ENCODE measurements at regions not wholly inside any gene's neighbourhood (a gene's known extent, or its start where the extent isn't known, plus 50 kb on each side); places are given as distances from the start of the nearest gene placed in this dataset.

DNA sequence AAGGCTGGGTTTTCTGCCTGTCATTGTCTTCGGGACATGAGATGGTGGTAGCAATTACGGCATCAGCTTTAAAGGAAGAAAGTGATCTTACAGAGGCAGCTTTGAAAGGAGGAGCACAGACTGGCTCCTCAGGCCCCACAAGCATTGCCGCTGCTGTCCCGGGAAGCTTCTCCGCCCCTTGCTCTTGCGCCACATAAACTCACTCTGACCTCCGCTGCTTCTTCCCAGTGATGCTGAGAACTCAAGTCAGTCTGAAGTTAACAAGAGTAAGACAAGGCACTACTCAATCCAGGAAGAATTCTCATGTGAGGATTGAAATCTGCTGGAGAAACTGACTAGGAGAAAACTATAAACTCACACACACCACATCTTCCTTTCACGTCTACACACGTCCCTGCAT is 112.4 kb upstream of the RIOK3 start:
- ATAC-seq: no peak
- DNase-seq: no peak
- intact Hi-C loops (cut with DNase I, micrococcal nuclease): no loop called here

DNA sequence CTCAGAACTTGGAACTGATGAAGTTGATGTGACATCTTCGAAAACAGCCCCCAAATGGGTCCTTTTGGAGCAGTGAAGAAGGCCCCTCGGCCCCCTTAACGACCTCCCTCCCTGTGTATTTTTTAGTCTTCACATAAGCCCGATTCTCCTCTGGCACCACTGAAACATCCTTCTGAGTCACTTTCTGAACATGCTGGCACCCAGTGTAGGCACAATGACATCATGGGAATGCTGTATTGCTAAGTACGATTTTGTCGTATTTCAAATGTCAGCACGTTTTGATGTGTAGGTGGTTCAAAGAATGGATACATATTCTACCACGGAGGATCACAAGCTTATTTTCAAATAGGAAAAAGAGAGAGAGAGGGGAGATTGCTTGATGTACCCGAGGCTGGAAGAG is 111.7 kb upstream of the RIOK3 start:
- ATAC-seq (no peak), DNase-seq (no peak)
- intact Hi-C loops (cut with DNase I, micrococcal nuclease): no loop called here

DNA sequence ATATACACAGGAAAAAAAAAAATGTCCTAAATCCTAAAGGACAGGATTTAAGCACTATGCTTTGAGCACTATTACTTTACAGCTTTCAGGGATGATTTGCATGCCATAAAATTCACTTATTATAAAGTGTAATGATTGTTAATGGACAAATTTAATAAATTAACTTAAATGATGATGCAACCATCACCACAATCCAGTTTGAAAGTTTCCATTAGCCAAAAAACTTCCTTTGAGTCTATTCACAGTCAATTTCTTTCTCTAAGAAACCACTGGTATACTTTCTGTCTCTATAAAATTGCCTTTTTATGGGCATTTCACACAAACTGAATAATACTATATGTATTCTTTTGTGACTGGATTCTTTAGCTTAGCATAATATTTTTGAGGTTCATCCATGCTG is 111.1 kb upstream of the RIOK3 start:
- ATAC-seq (no peak), DNase-seq (no peak)
- intact Hi-C loops (cut with DNase I, micrococcal nuclease): no loop called here

DNA sequence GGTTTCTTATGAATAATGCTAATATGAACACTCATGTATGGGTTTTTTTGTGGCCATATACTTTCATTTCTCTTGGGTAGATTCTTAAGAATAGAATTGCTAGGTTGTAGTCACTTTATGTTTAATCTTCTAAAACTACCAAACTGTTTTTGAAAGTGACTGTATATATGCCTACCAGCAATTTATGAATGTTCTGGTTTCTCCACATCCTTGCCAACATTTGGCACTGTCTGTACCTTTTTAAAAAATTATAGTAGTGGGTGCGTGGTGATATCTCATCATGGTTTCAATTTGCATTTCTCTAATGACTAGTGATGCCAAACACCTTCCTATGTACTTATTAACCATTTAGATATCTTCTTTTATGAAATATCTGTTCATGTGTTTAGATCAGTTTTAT is 110.6 kb upstream of the RIOK3 start:
- no peak for DNase-seq
- intact Hi-C loops (cut with DNase I, micrococcal nuclease): no loop called here
- no peak for ATAC-seq

DNA sequence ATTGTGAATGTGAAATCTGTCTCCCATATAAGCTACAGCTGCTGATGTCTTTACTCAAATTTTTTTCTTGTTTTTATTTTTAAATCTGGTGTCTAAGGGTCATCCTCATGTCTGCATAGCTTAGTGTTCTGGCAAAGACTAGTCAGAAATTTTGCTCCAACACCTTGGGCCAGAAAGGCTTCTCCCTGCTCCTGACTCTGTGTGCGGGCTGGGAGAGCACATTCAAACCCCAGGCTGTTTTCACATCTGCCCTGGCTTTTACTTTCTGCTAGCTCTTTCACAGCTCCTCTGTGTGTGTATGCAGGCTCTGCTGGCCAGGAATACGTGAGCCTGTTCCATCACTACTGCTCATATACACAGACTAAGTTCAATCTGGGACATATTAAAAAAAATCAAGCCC is 102.9 kb upstream of the RIOK3 start:
- ATAC-seq: no peak
- intact Hi-C loops (cut with DNase I, micrococcal nuclease): no loop called here
- no peak for DNase-seq

DNA sequence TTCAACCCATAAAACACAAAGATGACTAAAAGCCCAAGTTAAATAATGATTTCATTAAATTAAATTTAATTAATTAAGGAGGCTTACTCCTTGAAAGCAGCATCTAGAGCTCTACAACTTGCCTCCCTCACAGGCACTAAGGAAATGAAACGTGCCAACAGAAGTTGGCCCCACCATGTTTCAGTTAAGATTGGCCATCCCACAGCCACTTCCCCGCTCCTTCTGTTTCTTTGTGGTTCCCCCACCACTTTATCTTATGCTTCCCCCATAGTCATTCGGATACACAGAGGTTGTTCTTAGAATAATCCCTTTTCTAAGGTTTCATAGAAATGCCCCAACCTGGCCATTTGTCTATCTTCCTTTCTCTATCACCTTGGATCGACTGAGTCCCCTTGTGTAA is 101.6 kb upstream of the RIOK3 start:
- DNase-seq (no peak), ATAC-seq (no peak)
- intact Hi-C loops (cut with DNase I, micrococcal nuclease): no loop called here

DNA sequence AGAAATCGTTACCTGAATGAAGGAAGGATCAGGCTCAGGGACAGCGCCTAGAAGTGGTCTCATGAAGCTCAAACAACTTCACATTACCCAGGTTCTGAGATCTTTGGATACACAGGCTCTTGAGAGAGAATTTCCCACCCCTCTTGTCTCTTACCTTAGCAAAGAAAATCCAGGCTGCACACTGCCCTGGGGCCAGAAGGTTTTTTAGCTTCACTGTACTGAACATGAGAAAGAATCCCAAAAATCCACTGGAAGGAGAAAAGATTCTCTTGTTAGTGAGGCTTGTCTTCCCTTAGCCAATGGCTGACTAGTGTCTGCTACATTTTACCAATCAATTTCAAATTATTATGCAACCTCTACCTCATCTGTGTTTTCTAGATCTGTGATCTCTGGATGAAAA is 101.0 kb upstream of the RIOK3 start:
- ATAC-seq: no peak
- DNase-seq: no peak
- intact Hi-C loops (cut with DNase I, micrococcal nuclease): no loop called here

DNA sequence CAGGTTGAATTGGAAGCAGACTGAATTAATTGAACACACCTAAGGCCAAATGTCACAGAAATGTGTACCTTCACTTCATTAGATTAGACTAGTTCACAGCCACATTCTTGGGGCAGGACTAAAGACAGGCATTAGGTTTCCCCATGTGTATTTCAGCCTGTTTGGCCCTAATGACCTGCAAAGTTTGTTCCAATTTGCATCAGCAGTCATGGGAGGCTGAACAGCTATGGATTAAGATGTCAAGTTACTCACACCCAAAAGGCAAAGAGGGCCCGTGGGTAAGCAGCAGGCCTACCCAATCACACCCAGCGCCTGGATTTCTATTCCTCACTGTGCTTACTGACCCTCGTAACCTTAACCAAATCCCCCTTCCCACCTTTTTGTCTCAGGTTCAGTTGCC is 99.6 kb upstream of the RIOK3 start:
- ATAC-seq (no peak), DNase-seq (no peak)

DNA sequence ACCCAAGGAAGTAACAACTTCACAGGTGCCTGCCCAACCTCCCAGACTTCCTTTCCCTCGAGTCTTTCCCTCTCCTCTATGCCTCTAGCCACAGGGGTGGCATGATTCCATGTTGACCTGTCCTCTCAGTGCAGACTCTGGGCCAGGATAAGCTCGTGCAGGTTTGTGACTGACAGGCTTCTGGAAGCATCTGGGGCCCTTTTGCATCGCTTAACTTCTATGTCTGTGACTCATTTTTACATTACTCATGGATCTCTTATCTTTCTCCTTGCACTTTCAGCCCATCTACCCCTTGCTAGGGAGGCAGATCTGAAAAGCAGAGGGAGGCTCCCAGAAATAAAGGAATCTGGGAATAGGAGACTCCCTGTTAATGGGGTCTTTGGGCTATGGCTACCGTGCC is 98.5 kb upstream of the RIOK3 start:
- DNase-seq (no peak), ATAC-seq (no peak)
- intact Hi-C loops (cut with DNase I, micrococcal nuclease): no loop called here

More for the DNA sequence above, 99.6 kb upstream of the RIOK3 start:
- intact Hi-C loops (cut with DNase I, micrococcal nuclease): no loop called here

DNA sequence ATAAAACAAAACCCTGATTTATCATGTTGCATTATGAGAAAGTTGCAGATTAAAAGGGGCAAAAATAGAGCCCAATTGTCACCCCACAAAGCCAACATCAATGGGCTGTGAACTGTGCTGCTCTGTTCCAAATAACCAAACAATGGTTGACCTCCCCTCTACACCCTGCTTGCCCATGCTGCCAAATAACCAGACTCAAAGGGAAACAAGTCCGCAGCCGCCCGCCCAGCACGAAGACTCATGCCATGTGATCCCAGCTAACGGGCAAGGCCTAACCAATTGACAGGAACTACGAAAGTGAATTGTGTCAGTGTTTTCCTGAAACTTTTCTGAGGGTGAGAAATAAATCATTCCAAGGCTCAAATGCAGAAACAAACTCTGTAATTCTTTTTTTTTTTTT is 97.9 kb upstream of the RIOK3 start:
- intact Hi-C loops (cut with DNase I, micrococcal nuclease): no loop called here
- ATAC-seq (no peak), DNase-seq (no peak)

DNA sequence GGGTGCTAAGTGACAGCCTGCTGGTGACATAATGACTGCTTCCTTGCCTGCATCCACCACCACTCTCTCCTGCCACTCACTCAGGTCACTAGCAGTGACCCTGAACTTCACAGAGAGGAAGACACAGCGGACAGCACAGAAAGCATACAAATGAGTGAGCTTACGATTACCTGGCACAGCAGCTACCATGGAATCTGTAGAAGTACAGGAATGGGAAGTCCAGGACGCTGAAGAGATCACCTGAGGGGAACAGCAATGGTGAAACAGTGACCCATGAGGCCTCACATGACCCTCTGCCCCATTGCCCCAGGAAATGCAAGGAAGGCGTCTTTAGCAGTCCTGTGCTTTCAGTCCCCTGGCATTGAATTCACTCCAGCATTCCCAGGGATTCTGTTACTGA is 96.7 kb upstream of the RIOK3 start:
- DNase-seq: no peak
- intact Hi-C loops (cut with DNase I, micrococcal nuclease): no loop called here
- ATAC-seq: no peak

DNA sequence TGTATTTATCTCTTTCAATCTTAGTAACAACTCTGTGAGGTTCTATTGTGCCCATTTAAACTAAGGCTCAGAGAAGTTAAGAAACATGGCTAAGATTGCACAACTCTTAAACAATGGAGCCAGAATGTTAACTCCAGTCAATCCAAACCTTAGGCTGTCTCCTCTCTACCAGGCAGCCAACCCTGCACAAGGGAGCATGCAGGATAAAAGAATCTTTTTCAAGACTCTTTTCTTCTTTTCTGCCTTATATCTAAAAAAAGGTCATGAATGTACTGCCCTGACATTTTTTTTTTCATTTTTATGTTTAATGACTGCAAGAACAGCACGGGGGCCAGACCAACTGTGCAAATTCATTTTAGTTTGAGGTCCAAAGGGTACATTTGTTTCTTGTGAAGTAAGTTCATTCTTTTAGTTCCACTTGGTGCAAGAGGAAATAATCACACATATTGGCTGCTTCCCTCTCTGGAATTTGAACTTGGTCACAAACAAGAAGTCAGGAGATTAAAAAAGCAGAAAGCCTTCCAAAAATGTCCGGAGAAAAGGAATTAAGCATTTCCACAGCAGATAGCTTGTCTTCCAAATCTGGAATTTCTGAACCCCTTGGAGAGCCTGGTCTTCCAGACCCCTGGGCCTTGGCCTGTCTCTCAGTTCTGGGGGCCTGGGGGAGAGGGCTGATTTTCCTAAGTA is 96.0 kb upstream of the RIOK3 start:
- DNase-seq: no peak

DNA sequence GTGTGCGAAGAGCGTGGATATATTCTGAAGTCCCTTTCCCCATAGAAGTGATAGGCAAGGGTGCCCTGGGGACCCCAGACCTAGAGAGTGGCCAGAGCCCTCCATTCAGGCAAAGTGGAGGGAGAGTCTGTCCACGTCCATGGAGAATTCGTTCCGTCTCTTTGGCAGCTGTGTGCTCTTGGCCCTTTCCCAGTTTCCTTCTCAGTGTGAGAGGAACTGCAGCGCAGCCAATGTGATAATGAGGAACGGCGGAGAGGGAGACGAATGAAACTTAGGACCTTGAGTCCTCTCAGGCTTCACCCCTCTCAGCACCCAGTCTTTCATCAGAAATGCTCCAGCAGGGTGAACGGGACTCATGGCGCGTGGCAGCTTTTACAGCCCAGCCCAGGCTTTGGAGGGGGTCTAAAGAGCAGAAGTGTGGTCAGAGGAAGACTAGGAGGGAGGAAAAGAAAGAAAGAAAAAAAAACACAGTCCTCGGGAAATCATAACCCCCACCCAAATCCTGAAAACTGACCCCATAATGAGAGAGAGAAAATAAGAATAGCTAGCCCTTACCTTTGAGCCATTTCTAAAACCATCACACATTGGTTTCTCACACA is 95.0 kb upstream of the RIOK3 start:
- intact Hi-C loops (cut with DNase I, micrococcal nuclease): no loop called here

More for the DNA sequence above, 96.0 kb upstream of the RIOK3 start:
- intact Hi-C loops (cut with DNase I, micrococcal nuclease): no loop called here
- ATAC-seq: peak; percentile 49

DNA sequence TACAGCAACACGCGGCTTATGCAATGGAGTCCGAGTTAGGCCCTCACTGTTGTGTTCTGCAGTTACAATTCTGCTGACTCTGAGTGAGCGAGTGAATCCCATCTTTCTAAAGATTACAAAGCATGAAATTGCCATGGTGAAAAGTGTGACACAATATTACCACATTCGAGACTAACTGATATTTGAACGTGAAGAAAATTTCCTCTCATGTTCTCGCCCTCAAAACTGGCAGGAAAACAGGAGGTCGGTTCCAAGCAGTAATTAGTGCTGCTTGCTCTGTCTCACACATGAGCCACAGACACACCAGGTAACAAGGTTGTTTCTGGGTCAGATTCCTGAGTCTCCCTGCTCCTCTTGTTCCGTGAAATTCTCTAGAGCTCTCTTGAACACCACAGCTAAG is 93.7 kb upstream of the RIOK3 start:
- intact Hi-C loops (cut with DNase I, micrococcal nuclease): no loop called here
- DNase-seq: no peak
- no peak for ATAC-seq

More for the DNA sequence above, 95.0 kb upstream of the RIOK3 start:
- ATAC-seq (peak; percentile 54), DNase-seq (peak; percentile 38 to 46)

DNA sequence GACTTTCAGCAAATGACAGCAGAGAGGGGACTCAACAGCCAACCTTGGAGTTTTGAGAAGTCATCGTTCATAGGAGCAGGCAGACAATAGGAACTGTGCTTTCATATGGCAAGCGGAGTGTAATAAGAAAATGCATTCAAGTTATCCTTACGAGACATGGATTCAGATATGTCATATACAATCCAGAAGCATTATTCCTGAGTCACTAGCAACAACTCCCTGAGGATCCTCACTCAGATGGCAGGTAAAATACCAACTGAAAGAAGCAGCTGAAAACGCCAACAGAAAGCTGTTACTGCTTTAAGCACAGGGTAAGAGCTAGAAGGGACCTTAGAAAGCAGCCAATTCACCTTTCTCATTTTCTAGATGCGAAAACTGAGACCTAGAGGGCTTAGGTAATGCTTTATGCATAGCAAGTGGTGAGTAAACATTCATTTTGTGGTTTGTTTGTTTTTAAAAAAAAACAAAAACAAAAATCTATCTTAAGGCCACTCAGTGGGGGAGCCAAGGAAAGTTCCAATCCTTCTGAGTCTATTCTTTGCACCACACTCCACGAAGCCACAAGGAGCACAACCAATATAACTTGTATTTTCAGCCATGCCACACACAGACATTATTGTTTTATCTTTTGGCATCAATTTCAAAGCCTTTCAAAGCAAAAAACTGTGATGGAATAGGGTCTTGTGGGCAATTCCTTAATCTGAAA is 89.1 kb upstream of the RIOK3 start:
- intact Hi-C loops (cut with DNase I, micrococcal nuclease): no loop called here
- ATAC-seq: no peak
- DNase-seq: no peak

DNA sequence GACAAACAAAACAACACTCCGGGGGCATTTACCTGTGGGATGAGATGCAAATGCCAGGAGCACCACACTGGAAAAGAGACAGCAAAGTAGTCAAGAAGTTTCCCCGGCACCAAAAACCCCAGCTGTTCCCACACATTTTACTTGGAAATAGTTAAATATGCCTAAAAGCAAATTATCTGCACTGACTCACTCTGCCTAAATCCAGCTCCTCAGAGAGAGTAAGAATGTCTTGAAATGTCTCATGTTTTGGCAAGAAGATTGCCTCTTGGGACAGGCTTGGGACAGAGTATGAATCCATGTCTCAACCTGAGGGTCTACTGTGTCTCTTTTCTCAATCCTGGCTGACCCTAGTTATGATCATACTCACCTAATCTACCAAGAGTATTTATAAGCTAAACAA is 87.5 kb upstream of the RIOK3 start:
- intact Hi-C loops (cut with DNase I, micrococcal nuclease): no loop called here
- ATAC-seq (no peak), DNase-seq (no peak)

DNA sequence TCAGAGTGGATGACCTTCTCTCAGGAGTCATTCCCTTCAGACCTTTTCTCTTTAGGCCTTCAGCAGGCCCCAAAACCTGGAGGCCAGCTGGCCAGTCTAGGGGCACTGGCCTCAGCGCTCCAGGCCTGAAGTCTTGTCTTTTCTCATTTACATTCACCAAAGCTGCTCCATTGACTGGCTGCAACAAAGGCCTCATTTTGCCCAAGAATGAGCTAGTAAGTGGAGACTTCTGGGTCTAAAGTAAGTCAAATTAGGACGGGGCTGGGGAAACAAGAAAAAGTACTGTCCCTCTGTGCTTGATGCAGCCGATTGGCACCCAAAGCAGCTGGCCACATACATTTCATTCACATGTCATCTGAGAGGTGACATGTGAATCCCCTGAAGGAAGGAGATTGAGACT is 83.8 kb upstream of the RIOK3 start:
- ATAC-seq (no peak), DNase-seq (no peak)
- intact Hi-C loops (cut with DNase I, micrococcal nuclease): no loop called here

DNA sequence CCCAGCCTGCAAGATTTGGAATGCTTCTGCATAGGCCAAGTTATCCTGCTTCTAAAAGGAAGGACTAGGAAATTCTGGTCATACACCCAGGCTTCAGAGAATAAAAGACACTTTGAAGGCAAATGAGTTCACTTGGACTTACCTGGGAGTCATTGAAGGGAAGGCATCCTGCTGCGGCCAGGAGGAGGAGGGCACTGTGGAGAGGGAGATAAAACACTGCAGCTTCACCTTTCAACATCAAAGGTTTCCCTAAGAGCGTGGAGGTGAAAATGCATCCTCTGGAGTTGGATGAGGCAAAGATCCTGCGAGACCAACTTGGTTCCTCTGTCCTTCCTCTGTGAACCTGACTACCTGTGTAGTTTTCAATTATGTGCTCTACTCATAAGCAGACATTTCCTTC is 79.5 kb upstream of the RIOK3 start:
- intact Hi-C loops (cut with DNase I, micrococcal nuclease): loop anchor here in 1 of 2 donors (10.0 kb wide), 1 partner anchor 239 kb away; the partner anchor contains the start of gene CABLES1
- no peak for ATAC-seq

DNA sequence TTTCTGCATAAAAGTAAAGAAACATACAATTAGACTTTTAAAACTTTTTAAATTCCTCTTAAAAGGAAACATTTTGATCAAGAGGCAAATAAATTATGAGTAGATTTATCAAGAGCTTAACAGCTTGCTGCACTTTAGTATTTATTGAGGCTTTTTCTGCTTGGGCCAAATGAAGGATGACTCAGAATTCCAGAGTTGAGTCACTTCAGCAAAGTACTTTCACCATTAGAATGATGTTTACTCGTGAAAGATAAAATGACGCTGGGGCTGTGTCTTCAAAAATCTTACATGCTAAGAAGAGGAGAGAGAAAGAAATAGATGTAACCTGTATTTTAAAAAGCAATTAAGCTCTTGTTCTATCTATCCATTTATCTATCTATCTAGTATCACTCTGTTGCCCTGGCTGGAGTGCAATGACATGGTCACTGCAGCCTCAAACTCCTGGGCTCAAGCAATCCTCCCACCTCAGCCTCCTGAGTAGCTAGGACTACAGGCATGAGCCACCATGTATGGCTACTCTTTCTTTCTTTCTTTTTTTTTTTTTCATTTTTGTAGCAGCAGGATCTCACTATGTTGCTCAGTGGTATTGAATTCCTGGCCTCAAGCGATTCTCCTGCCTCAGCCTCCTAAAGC is 75.3 kb upstream of the RIOK3 start:
- DNase-seq: no peak

More for the DNA sequence above, 79.5 kb upstream of the RIOK3 start:
- no peak for DNase-seq

DNA sequence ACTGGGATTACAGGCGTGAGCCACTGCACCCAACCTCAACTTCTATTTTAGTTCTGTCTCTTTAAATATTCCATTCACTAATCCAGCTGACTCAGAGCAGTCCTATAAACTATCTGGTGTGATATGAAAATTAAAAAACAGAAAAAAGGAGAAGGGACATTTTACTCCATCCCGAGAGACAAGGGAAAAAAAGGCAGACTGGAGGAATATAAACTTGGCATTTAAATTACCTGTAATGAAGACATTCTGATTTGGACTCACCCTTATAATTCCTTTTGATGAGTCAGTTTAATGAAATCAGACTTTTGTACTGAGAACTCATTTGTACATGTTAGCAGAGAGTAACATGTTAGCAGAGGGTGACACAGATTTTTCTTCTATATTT is 74.8 kb upstream of the RIOK3 start:
- DNase-seq (no peak), ATAC-seq (peak; percentile 40)
- intact Hi-C loops (cut with DNase I, micrococcal nuclease): loop anchor here in 1 of 2 donors (10.0 kb wide), 1 partner anchor 243 kb away; the partner anchor contains the start of gene CABLES1

More for the DNA sequence above, 75.3 kb upstream of the RIOK3 start:
- peak; percentile 54 for ATAC-seq
- intact Hi-C loops (cut with DNase I, micrococcal nuclease): loop anchor here in 1 of 2 donors (10.0 kb wide), 1 partner anchor 243 kb away; the partner anchor contains the start of gene CABLES1

All from left colon (tissue), 2 donors.